GM18909 (cell line): ENCODE measurements at regions not wholly inside any gene's neighbourhood (a gene's known extent, or its start where the extent isn't known, plus 50 kb on each side); places are given as distances from the start of the nearest gene placed in this dataset.
"Not testable (repeated sequence)": the region's sequence is repeated elsewhere in the genome, so short reads cannot be mapped to it uniquely, and the experiment has no call there.

Source experiments
- ATAC-seq: cut with Tn5 transposase; IDR thresholded peaks from one replicate; pipeline ENCODE4 v1.9.1; 2021; ENCODE audit warnings: mild to moderate bottlenecking; ENCODE audit not compliant: unreplicated experiment, poor library complexity

GRCh38 chr4:10781805-10782204 is 97.2 kb upstream of the CLNK start:
- ATAC-seq, result no peak

GRCh38 chr4:10780803-10781202 is 96.2 kb upstream of the CLNK start:
- ATAC-seq, result not testable (repeated sequence)

- ATAC-seq, result not testable (repeated sequence)
These were observed 90.6 kb upstream of the CLNK start for GRCh38 chr4:10775132-10775531.

- ATAC-seq, result no peak
These were observed 89.1 kb upstream of the CLNK start for GRCh38 chr4:10773656-10774055.

GRCh38 chr4:10773010-10773409 is 88.4 kb upstream of the CLNK start:
- no peak for ATAC-seq

- no peak for ATAC-seq
These were observed 80.8 kb upstream of the CLNK start for GRCh38 chr4:10765386-10765785.

- ATAC-seq, result no peak
These were observed 78.0 kb upstream of the CLNK start for GRCh38 chr4:10762561-10762960.

GRCh38 chr4:10761903-10762302 is 77.3 kb upstream of the CLNK start:
- no peak for ATAC-seq

GRCh38 chr4:10760086-10760485 is 75.5 kb upstream of the CLNK start:
- ATAC-seq, result no peak

- no peak for ATAC-seq
These were observed 74.3 kb upstream of the CLNK start for GRCh38 chr4:10758906-10759305.

GRCh38 chr4:10753856-10754402 is 69.4 kb upstream of the CLNK start:
- ATAC-seq, result no peak

GRCh38 chr4:10753336-10753735 is 68.8 kb upstream of the CLNK start:
- ATAC-seq, result no peak

- no peak for ATAC-seq
These were observed 66.1 kb upstream of the CLNK start for GRCh38 chr4:10750714-10751113.

- ATAC-seq, result peak; percentile 54
These were observed 62.6 kb upstream of the CLNK start for GRCh38 chr4:10747186-10747585.

GRCh38 chr4:10746371-10747171 is 62.0 kb upstream of the CLNK start:
- ATAC-seq, result no peak

- peak; percentile 67 for ATAC-seq
These were observed 58.8 kb upstream of the CLNK start for GRCh38 chr4:10743357-10743756.

GRCh38 chr4:10741961-10742699 is 57.6 kb upstream of the CLNK start:
- ATAC-seq, result peak; percentile 35

- ATAC-seq, result no peak
These were observed 56.5 kb upstream of the CLNK start for GRCh38 chr4:10740891-10741620.

- no peak for ATAC-seq
These were observed 55.7 kb upstream of the CLNK start for GRCh38 chr4:10740251-10740650.

- ATAC-seq, result no peak
These were observed 54.4 kb upstream of the CLNK start for GRCh38 chr4:10738826-10739489.
